OCI-LY7 (cell line): ENCODE measurements at regions not wholly inside any gene's neighbourhood (a gene's known extent, or its start where the extent isn't known, plus 50 kb on each side); places are given as distances from the start of the nearest gene placed in this dataset.

Experiments
- BruUV-seq: library from RNA; stranded (reverse); fragments of 400-500 nt; replicated peaks from 2 replicates; lab custom pipeline; 2021; lab: Mats Ljungman, UMichigan
- CTCF ChIA-PET: fragments of 300-600 bp; sonication (Branson Sonifier 250); formaldehyde crosslinking; loops from one replicate; lab custom pipeline; 2022; ENCODE audit warnings: antibody characterized with exemption; ENCODE audit not compliant: unreplicated experiment; lab: Charles Lee
- POLR2A ChIA-PET: fragments of 300-600 bp; sonication (Branson Sonifier 250); formaldehyde crosslinking; loops from one replicate; lab custom pipeline; 2022; ENCODE audit warnings: antibody characterized with exemption; lab: Charles Lee
- DNase-seq: peaks from one replicate; pipeline ENCODE4 v3.0.0-alpha.2; 2015; ENCODE audit warnings: low spot score
- H2AFZ ChIP-seq: fragments of 200-600 bp; sonication (generic), shearing (Covaris generic); 2 replicates; pipeline ENCODE4 v1.6.1; 2014; ENCODE audit warnings: mild to moderate bottlenecking, antibody characterized with exemption, low read length, moderate library complexity
- H3K27ac ChIP-seq: fragments of 200-600 bp; sonication (generic); 2 replicates; pipeline ENCODE4 v1.5.1; 2014; ENCODE audit warnings: mixed run types, low read depth, mild to moderate bottlenecking, moderate library complexity, low read length, inconsistent platforms; ENCODE audit not compliant: poor library complexity, severe bottlenecking
- H3K36me3 ChIP-seq: fragments of 200-600 bp; sonication (generic); 2 replicates; pipeline ENCODE4 v1.6.1; 2014; ENCODE audit warnings: mild to moderate bottlenecking, antibody characterized with exemption, low read length, moderate library complexity, mixed read lengths; ENCODE audit not compliant: insufficient read depth
- H3K4me1 ChIP-seq: fragments of 200-600 bp; sonication (generic); 2 replicates; pipeline ENCODE4 v1.5.1; 2014; ENCODE audit warnings: mild to moderate bottlenecking, low read length; ENCODE audit not compliant: insufficient read depth, poor library complexity, severe bottlenecking
- H3K4me2 ChIP-seq: fragments of 200-600 bp; sonication (generic); 2 replicates; pipeline ENCODE4 v1.6.1; 2014; ENCODE audit warnings: mild to moderate bottlenecking, low read length
- H3K4me3 ChIP-seq: fragments of 200-600 bp; sonication (generic); 2 replicates; pipeline ENCODE4 v1.5.1; 2014; ENCODE audit warnings: mild to moderate bottlenecking, low read depth, low read length; ENCODE audit not compliant: poor library complexity, severe bottlenecking
- H3K79me2 ChIP-seq: fragments of 200-600 bp; sonication (generic); 2 replicates; pipeline ENCODE4 v1.6.1; 2016; ENCODE audit warnings: low read depth, mild to moderate bottlenecking, low read length, moderate library complexity, mixed read lengths; ENCODE audit not compliant: insufficient read depth
- H3K9me2 ChIP-seq: fragments of 200-600 bp; sonication (generic); 2 replicates; pipeline ENCODE4 v1.6.1; 2016; ENCODE audit warnings: mild to moderate bottlenecking, low read length, mixed read lengths; ENCODE audit not compliant: insufficient read depth
- H3K9me3 ChIP-seq: fragments of 200-600 bp; sonication (generic); 2 replicates; pipeline ENCODE4 v1.6.1; 2014; ENCODE audit warnings: mild to moderate bottlenecking, mixed run types, low read length, mixed read lengths
- H4K20me1 ChIP-seq: fragments of 200-600 bp; sonication (generic); 2 replicates; pipeline ENCODE4 v1.6.1; 2014; ENCODE audit warnings: mild to moderate bottlenecking, antibody characterized with exemption, low read length, moderate library complexity, mixed read lengths; ENCODE audit not compliant: insufficient read depth
- CTCF ChIP-seq: fragments of 200-600 bp; sonication (generic); conservative IDR thresholded peaks from 2 replicates; pipeline ENCODE4 v1.5.1; 2014; ENCODE audit warnings: mild to moderate bottlenecking, antibody characterized with exemption, low read length, moderate library complexity, mixed read lengths
- EZH2phosphoT487 ChIP-seq: fragments of 200-600 bp; sonication (generic); IDR thresholded peaks from 2 replicates; pipeline ENCODE4 v1.6.1; 2018; ENCODE audit warnings: low read depth, borderline replicate concordance, mild to moderate bottlenecking, mixed run types, antibody characterized with exemption, low read length, moderate library complexity, mixed read lengths
- intact Hi-C: fragments of 100-400 bp; cut with micrococcal nuclease; formaldehyde crosslinking; loops from one replicate; pipeline ENCODE4 v1.10.0; 2022; ENCODE audit not compliant: unreplicated experiment

GRCh38 chr6:71198908-71199307 is 89.7 kb upstream of the OGFRL1 start:
- POLR2A ChIA-PET, result no interaction called here
- CTCF ChIA-PET, result no interaction called here

GRCh38 chr6:71199736-71200135 is 88.9 kb upstream of the OGFRL1 start:
- no TSS peak for BruUV-seq
- TF ChIP-seq EZH2phosphoT487, result no peak
- TF ChIP-seq CTCF, result no peak
- no peak overlapping the region for H3K27ac ChIP-seq
- no peaks in the 10 kb centered on the region for H3K9me2 ChIP-seq
- H4K20me1 ChIP-seq, result no peaks in the 10 kb centered on the region
- no peaks in the 10 kb centered on the region for H3K36me3 ChIP-seq
- no peak overlapping the region for H3K4me2 ChIP-seq
- no peaks in the 10 kb centered on the region for H3K9me3 ChIP-seq
- H2AFZ ChIP-seq, result no peak overlapping the region
- no peaks in the 10 kb centered on the region for H3K79me2 ChIP-seq
- intact Hi-C loops, result no loop called here
- no peak for DNase-seq
- H3K4me3 ChIP-seq, result no peak overlapping the region
- ChIA-PET POLR2A (no interaction called here), CTCF (no interaction called here)
- H3K4me1 ChIP-seq, result no peaks in the 10 kb centered on the region

More at GRCh38 chr6:71198908-71199307, 89.7 kb upstream of the OGFRL1 start:
- Histone ChIP-seq H2AFZ (no peak overlapping the region), H3K4me2 (no peak overlapping the region), H3K4me1 (no peaks in the 10 kb centered on the region), H3K79me2 (no peaks in the 10 kb centered on the region), H3K9me2 (no peaks in the 10 kb centered on the region), H3K4me3 (no peak overlapping the region), H3K27ac (no peak overlapping the region), H4K20me1 (no peaks in the 10 kb centered on the region), H3K9me3 (no peaks in the 10 kb centered on the region), H3K36me3 (no peaks in the 10 kb centered on the region)
- DNase-seq, result no peak
- no peak for TF ChIP-seq EZH2phosphoT487
- TF ChIP-seq CTCF, result no peak
- BruUV-seq, result no TSS peak
- intact Hi-C loops, result no loop called here

- ChIA-PET POLR2A (no interaction called here), CTCF (no interaction called here)
- no peak for TF ChIP-seq EZH2phosphoT487
- no peak for TF ChIP-seq CTCF
- Histone ChIP-seq H4K20me1 (no peaks in the 10 kb centered on the region), H3K4me2 (no peak overlapping the region), H3K4me3 (no peak overlapping the region), H3K9me3 (no peaks in the 10 kb centered on the region), H3K4me1 (no peaks in the 10 kb centered on the region), H2AFZ (no peak overlapping the region), H3K27ac (no peak overlapping the region), H3K9me2 (no peaks in the 10 kb centered on the region), H3K36me3 (no peaks in the 10 kb centered on the region), H3K79me2 (no peaks in the 10 kb centered on the region)
- no TSS peak for BruUV-seq
- no peak for DNase-seq
- intact Hi-C loops, result no loop called here
Measured at GRCh38 chr6:71203206-71203605, 85.4 kb upstream of the OGFRL1 start.
